Epithelial cell of esophagus (primary cell): ENCODE measurements at regions not wholly inside any gene's neighbourhood (a gene's known extent, or its start where the extent isn't known, plus 50 kb on each side); places are given as distances from the start of the nearest gene placed in this dataset.
A peak's percentile ranks its signal among the peaks of the same experiment; 100 is the strongest.

Experiments
- DNase-seq: peaks from one replicate; pipeline ENCODE4 v3.0.0; 2010; ENCODE audit warnings: low read depth
- H3K4me3 ChIP-seq: 2 replicates; pipeline ENCODE4 v1.5.1; 2011; ENCODE audit warnings: mild to moderate bottlenecking, low read length, control low read depth
- CTCF ChIP-seq: IDR thresholded peaks from 2 replicates; pipeline ENCODE4 v1.5.1; 2011; ENCODE audit warnings: low read depth, mild to moderate bottlenecking, low read length, control low read depth, inconsistent platforms; ENCODE audit not compliant: insufficient read depth; ENCODE audit errors: missing control alignments

- no peak for TF ChIP-seq CTCF
- no peak overlapping the region for H3K4me3 ChIP-seq
- no peak for DNase-seq
Observed at GRCh38 chr2:58972737-58973136, 731.6 kb upstream of the FANCL start.

- H3K4me3 ChIP-seq = no peak overlapping the region
- no peak for DNase-seq
- TF ChIP-seq CTCF = no peak
Observed at GRCh38 chr2:58971511-58972360, 730.6 kb upstream of the FANCL start.

GRCh38 chr2:58970365-58970764 is 729.2 kb upstream of the FANCL start:
- no peak for TF ChIP-seq CTCF
- no peak for DNase-seq
- H3K4me3 ChIP-seq = no peak overlapping the region

- no peak overlapping the region for H3K4me3 ChIP-seq
- no peak for DNase-seq
- TF ChIP-seq CTCF = no peak
Observed at GRCh38 chr2:58968885-58969284, 727.8 kb upstream of the FANCL start.

- H3K4me3 ChIP-seq = no peak overlapping the region
- peak; percentile 39 for DNase-seq
- no peak for TF ChIP-seq CTCF
Observed at GRCh38 chr2:58967736-58968135, 726.6 kb upstream of the FANCL start.

- no peak for TF ChIP-seq CTCF
- DNase-seq = no peak
- H3K4me3 ChIP-seq = no peak overlapping the region
Observed at GRCh38 chr2:58965602-58966001, 724.5 kb upstream of the FANCL start.

GRCh38 chr2:58959996-58960395 is 718.9 kb upstream of the FANCL start:
- no peak for DNase-seq
- TF ChIP-seq CTCF = no peak

More at GRCh38 chr2:58959996-58960395, 718.9 kb upstream of the FANCL start:
- H3K4me3 ChIP-seq = no peak overlapping the region
